ENCODE measurements at regions not wholly inside any gene's neighbourhood (a gene's known extent, or its start where the extent isn't known, plus 50 kb on each side); places are given as distances from the start of the nearest gene placed in this dataset.
"Not testable (repeated sequence)": the region's sequence is repeated elsewhere in the genome, so short reads cannot be mapped to it uniquely, and the experiment has no call there.

DNA sequence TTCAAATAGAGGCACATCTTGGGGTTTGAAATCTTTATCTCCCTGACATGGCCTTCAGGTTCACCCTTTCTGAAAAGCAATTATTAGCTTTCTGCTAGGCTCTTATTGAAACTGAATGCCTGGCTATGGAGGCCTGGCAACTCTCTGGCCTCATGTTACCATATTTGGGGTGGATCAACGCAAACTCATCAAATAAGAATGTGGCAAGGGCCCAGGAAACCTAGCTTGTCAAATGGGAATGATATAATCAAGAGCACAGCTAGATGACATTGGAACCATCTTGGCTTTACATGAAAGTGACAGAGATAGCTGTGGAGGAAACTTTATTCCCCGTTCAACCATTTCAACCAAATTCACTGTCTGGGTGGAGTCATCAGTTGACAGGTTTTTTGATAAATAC, 202.8 kb upstream of the SMIM30 start:
- no peak for DNase-seq (ENCODE audit: low read depth)
- TF ChIP-seq, protein P1, sequence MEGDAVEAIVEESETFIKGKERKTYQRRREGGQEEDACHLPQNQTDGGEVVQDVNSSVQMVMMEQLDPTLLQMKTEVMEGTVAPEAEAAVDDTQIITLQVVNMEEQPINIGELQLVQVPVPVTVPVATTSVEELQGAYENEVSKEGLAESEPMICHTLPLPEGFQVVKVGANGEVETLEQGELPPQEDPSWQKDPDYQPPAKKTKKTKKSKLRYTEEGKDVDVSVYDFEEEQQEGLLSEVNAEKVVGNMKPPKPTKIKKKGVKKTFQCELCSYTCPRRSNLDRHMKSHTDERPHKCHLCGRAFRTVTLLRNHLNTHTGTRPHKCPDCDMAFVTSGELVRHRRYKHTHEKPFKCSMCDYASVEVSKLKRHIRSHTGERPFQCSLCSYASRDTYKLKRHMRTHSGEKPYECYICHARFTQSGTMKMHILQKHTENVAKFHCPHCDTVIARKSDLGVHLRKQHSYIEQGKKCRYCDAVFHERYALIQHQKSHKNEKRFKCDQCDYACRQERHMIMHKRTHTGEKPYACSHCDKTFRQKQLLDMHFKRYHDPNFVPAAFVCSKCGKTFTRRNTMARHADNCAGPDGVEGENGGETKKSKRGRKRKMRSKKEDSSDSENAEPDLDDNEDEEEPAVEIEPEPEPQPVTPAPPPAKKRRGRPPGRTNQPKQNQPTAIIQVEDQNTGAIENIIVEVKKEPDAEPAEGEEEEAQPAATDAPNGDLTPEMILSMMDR (conservative IDR thresholded peaks at IDR 0.05; ENCODE audit: low read depth, low read length): no peak
- no peak overlapping the region for H3K4me3 ChIP-seq (ENCODE audit: low read length)

DNA sequence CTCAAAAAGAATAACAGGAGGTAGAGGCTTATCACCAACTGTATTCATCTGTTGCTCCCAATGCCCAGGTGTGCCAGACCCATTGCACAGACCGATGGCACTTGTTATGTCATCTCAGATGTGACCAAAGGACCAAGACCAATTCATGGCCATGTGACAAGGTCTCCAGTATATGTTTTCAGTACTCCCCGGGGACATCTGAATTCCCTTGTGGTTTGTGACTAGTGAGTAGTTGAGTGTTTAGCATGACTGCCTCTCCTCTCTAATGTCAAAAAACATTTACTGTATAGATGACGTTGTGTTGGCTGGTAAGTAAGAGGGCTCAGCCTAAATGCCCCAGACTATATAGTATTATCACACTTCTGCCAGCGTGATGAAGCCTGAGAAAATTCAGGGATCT, 202.1 kb upstream of the SMIM30 start:
- TF ChIP-seq, protein P1 (conservative IDR thresholded peaks at IDR 0.05; ENCODE audit: low read depth, low read length): no peak
- no peak overlapping the region for H3K4me3 ChIP-seq (ENCODE audit: low read length)

DNA sequence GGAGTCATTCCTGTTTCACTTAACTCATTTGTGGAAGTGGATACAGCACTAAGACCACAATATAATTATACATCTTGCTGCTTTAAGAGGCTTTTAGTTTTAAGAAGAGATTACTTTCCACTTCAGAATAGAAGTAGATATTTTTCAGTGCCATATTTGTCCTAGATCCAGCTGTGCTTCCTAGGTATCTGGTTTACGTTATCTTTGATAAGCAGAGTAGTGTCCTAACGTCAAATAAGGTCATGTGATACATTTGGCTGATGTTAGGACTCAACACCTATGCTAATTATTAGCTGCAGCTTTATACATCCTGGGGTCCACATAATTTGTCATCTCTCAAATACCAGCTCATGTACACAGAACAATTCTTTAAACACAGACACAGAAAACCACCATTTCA, 196.2 kb upstream of the SMIM30 start:
- no peak for DNase-seq (ENCODE audit: low read depth)
- no peak overlapping the region for H3K4me3 ChIP-seq (ENCODE audit: low read length)
- TF ChIP-seq, protein P1 (conservative IDR thresholded peaks at IDR 0.05; ENCODE audit: low read depth, low read length): no peak

More for the DNA sequence above, 202.1 kb upstream of the SMIM30 start:
- no peak for DNase-seq (ENCODE audit: low read depth)

DNA sequence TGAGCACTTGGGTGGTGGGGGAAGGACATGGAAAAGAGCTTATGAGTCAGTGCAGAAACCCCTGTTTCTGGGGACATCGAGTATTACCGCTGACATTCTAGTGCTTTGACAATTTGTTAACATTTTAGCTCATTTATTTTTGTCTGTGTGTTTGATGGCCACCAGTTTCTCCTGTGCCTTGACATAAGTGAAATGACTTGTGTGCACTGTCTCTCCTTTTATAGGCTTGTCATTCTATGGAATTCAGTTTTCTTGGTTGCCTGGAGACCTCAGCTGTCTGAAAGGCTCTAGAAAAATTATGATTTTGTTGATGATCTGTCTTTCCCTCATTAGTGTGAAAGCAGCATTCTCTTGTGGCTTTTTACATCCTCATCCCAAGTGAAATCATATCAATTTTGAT, 190.0 kb upstream of the SMIM30 start:
- TF ChIP-seq, protein P1 (conservative IDR thresholded peaks at IDR 0.05; ENCODE audit: low read depth, low read length): no peak

DNA sequence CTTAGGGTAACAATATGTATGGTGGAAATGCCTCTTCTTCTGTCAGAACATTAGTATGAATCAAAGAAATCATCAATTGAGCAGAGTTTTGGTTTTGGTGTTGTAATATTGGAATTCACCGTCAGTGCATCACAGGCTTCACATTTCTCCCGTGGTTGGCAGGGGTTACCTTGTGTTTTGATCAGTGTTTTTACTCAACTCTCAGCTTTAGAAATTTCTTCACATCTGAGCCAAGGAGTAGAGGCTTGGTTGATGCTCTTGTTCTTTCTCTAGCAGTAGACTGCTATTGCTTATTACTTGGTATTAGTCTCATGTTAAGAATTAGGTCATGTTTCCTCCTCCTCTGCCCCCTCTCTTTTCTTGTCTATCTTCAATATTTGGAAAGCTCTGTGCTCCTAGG, 188.8 kb upstream of the SMIM30 start:
- no peak for DNase-seq (ENCODE audit: low read depth)
- TF ChIP-seq, protein P1 (conservative IDR thresholded peaks at IDR 0.05; ENCODE audit: low read depth, low read length): no peak
- no peak overlapping the region for H3K4me3 ChIP-seq (ENCODE audit: low read length)

More for the DNA sequence above, 190.0 kb upstream of the SMIM30 start:
- no peak overlapping the region for H3K4me3 ChIP-seq (ENCODE audit: low read length)
- DNase-seq (ENCODE audit: low read depth): no peak

DNA sequence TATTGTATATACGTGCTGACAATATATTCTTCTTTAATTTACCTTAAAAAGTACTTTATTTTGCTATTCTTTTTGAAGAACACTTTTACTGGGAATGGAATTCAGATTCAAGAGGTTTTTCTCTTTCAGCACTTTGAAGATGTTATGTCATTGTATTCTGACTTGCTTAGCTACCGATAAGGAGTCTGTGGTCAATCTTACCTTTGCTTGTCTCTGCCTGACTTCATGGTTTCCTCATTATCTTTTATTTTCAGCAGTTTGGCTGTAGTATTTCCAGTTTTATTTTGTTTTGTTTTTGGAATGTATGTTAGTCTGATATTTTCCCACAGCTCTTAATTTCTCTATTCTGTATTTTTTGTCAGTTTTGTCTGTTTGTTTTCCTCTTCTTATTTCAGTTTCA, 187.9 kb upstream of the SMIM30 start:
- H3K4me3 ChIP-seq (ENCODE audit: low read length): no peak overlapping the region
- no peak for DNase-seq (ENCODE audit: low read depth)
- TF ChIP-seq, protein P1 (conservative IDR thresholded peaks at IDR 0.05; ENCODE audit: low read depth, low read length): no peak

DNA sequence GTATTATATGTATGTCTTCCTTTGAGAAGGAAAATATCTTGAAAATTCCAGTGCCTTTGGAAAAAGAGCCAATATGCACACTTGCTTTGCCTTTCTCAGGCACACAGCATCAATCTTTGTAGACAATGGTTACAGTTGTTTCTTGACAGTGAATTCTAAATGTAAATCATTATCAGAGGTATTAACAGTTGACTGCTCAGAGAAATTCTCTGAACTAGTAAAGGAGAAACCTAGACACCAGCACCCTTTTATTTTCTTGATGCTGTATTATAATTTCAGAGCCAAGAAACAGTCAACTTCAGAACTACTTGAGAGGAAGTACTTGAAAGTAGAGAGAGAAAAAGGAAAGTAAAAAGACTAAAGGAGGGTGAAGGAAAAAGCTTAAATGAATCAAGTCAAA, 185.8 kb upstream of the SMIM30 start:
- no peak for DNase-seq (ENCODE audit: low read depth)
- no peak overlapping the region for H3K4me3 ChIP-seq (ENCODE audit: low read length)
- TF ChIP-seq, protein P1 (conservative IDR thresholded peaks at IDR 0.05; ENCODE audit: low read depth, low read length): no peak

DNA sequence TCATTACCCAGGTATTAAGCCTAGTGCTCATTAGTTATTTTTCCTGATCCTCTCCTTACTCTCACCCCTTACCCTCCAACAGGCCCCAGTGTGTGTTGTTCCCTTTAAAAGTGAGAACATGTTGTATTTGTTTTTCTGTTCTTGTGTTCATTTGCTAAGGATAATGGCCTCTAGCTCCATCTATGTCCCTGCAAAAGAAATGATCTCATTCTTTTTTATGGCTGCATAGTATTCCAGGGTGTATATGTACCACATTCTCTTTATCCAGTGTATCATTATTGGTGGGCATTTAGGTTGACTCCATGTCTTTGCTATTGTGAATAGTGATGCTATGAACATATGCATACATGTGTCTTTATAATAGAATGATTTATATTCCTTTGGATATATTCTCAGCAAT, 185.0 kb upstream of the SMIM30 start:
- DNase-seq (ENCODE audit: low read depth); H3K4me3 ChIP-seq (ENCODE audit: low read length): not testable (repeated sequence)
